C4-2B (cell line): ENCODE measurements at regions not wholly inside any gene's neighbourhood (a gene's known extent, or its start where the extent isn't known, plus 50 kb on each side); places are given as distances from the start of the nearest gene placed in this dataset.

ENCODE experiments used
- ZFX ChIP-seq: fragments of 450-650 bp; IDR thresholded peaks from 2 replicates; pipeline ENCODE4 v1.6.1; 2017
- TF ChIP-seq, protein P1 (sequence below): fragments of 450-650 bp; conservative IDR thresholded peaks from 2 replicates; pipeline ENCODE4 v1.5.1; 2017; ENCODE audit warnings: mild to moderate bottlenecking

DNA sequence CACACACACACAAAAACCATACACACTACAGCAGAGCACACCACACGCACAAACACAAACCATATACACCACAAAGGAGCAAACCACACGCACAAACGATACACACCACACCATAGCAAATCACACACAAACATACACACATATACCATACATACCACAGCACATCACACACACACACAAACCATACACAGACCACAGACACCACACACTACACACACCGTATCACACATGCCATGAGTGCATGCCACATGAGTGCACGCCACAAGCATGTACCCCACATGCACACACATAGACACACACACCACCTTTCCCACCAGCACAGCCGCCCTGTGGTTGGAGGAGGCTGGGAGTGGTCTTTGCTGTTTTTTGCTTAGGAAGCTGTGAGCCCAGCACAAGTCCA is 517.1 kb upstream of the MYT1L start:
- TF ChIP-seq, protein P1, sequence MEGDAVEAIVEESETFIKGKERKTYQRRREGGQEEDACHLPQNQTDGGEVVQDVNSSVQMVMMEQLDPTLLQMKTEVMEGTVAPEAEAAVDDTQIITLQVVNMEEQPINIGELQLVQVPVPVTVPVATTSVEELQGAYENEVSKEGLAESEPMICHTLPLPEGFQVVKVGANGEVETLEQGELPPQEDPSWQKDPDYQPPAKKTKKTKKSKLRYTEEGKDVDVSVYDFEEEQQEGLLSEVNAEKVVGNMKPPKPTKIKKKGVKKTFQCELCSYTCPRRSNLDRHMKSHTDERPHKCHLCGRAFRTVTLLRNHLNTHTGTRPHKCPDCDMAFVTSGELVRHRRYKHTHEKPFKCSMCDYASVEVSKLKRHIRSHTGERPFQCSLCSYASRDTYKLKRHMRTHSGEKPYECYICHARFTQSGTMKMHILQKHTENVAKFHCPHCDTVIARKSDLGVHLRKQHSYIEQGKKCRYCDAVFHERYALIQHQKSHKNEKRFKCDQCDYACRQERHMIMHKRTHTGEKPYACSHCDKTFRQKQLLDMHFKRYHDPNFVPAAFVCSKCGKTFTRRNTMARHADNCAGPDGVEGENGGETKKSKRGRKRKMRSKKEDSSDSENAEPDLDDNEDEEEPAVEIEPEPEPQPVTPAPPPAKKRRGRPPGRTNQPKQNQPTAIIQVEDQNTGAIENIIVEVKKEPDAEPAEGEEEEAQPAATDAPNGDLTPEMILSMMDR, result no peak
- no peak for TF ChIP-seq ZFX
